ENCODE measurements at regions not wholly inside any gene's neighbourhood (a gene's known extent, or its start where the extent isn't known, plus 50 kb on each side); places are given as distances from the start of the nearest gene placed in this dataset.

GRCh38 chr1:200275816-200276453, 133.9 kb downstream of the ZNF281 start:
- no peak overlapping the region for H3K27ac ChIP-seq
- no peak for TF ChIP-seq CTCF (IDR thresholded peaks at IDR 0.05)
- H3K4me3 ChIP-seq (ENCODE audit: low read depth in 1 of 2, low read length in 1 of 2): no peak overlapping the region
- no peaks in the 10 kb centered on the region for H3K27me3 ChIP-seq
- no peaks in the 10 kb centered on the region for H3K9me3 ChIP-seq
- peaks cover 0 to 5% of the 10 kb centered on the region in 2 experiments for H3K4me1 ChIP-seq (ENCODE audit: control insufficient read depth in 1 of 2, insufficient read depth in 1 of 2, low read depth in 1 of 2, low read length in 1 of 2)
- no peaks in the 10 kb centered on the region for H3K36me3 ChIP-seq

GRCh38 chr1:200275415-200275814, 134.4 kb downstream of the ZNF281 start:
- Histone ChIP-seq H3K4me1 (ENCODE audit: control insufficient read depth in 1 of 2, insufficient read depth in 1 of 2, low read depth in 1 of 2, low read length in 1 of 2) (peaks cover 0 to 5% of the 10 kb centered on the region in 2 experiments), H3K4me3 (ENCODE audit: low read depth in 1 of 2, low read length in 1 of 2) (no peak overlapping the region), H3K36me3 (no peaks in the 10 kb centered on the region), H3K27me3 (no peaks in the 10 kb centered on the region), H3K9me3 (no peaks in the 10 kb centered on the region), H3K27ac (no peak overlapping the region)
- no peak for TF ChIP-seq CTCF (IDR thresholded peaks at IDR 0.05)

- H3K9me3 ChIP-seq: no peaks in the 10 kb centered on the region
- no peaks in the 10 kb centered on the region for H3K36me3 ChIP-seq
- H3K27me3 ChIP-seq: no peaks in the 10 kb centered on the region
- no peak overlapping the region for H3K4me3 ChIP-seq (ENCODE audit: low read depth in 1 of 2, low read length in 1 of 2)
- no peak for TF ChIP-seq CTCF (IDR thresholded peaks at IDR 0.05)
- no peak overlapping the region for H3K27ac ChIP-seq
- H3K4me1 ChIP-seq (ENCODE audit: control insufficient read depth in 1 of 2, insufficient read depth in 1 of 2, low read depth in 1 of 2, low read length in 1 of 2): no peaks in the 10 kb centered on the region
These were observed 135.7 kb downstream of the ZNF281 start for GRCh38 chr1:200274116-200274515.

- no peak overlapping the region for H3K4me3 ChIP-seq (ENCODE audit: low read depth in 1 of 2, low read length in 1 of 2)
- H3K36me3 ChIP-seq: no peaks in the 10 kb centered on the region
These were observed 137.3 kb downstream of the ZNF281 start for GRCh38 chr1:200272481-200273068.

GRCh38 chr1:200269256-200269655, 140.6 kb downstream of the ZNF281 start:
- H3K4me1 ChIP-seq (ENCODE audit: control insufficient read depth in 1 of 2, insufficient read depth in 1 of 2, low read depth in 1 of 2, low read length in 1 of 2): no peaks in the 10 kb centered on the region
- no peaks in the 10 kb centered on the region for H3K27me3 ChIP-seq
- no peak for TF ChIP-seq CTCF (IDR thresholded peaks at IDR 0.05)
- H3K27ac ChIP-seq: no peak overlapping the region
- no peaks in the 10 kb centered on the region for H3K9me3 ChIP-seq
- H3K36me3 ChIP-seq: no peaks in the 10 kb centered on the region
- H3K4me3 ChIP-seq (ENCODE audit: low read depth in 1 of 2, low read length in 1 of 2): no peak overlapping the region

More at GRCh38 chr1:200272481-200273068, 137.3 kb downstream of the ZNF281 start:
- Histone ChIP-seq H3K27me3 (no peaks in the 10 kb centered on the region), H3K4me1 (ENCODE audit: control insufficient read depth in 1 of 2, insufficient read depth in 1 of 2, low read depth in 1 of 2, low read length in 1 of 2) (no peaks in the 10 kb centered on the region), H3K27ac (no peak overlapping the region), H3K9me3 (no peaks in the 10 kb centered on the region)
- TF ChIP-seq CTCF (IDR thresholded peaks at IDR 0.05): no peak
